HL-60 (cell line): ENCODE measurements at regions not wholly inside any gene's neighbourhood (a gene's known extent, or its start where the extent isn't known, plus 50 kb on each side); places are given as distances from the start of the nearest gene placed in this dataset.

Experiments
- GABPA ChIP-seq: IDR thresholded peaks from 2 replicates; pipeline ENCODE4 v1.6.1; 2012; ENCODE audit warnings: low read depth
- POLR2AphosphoS5 ChIP-seq: IDR thresholded peaks from 2 replicates; pipeline ENCODE4 v1.6.1; 2012; ENCODE audit warnings: low read depth
- REST ChIP-seq: IDR thresholded peaks from 2 replicates; pipeline ENCODE4 v1.6.1; 2012; ENCODE audit warnings: low read depth; ENCODE audit not compliant: insufficient replicate concordance
- TF ChIP-seq, protein P1 (sequence below): IDR thresholded peaks from one replicate; pipeline ENCODE4 v1.5.1; 2011; ENCODE audit warnings: low read length, control low read depth, inconsistent platforms; ENCODE audit not compliant: insufficient read depth

DNA sequence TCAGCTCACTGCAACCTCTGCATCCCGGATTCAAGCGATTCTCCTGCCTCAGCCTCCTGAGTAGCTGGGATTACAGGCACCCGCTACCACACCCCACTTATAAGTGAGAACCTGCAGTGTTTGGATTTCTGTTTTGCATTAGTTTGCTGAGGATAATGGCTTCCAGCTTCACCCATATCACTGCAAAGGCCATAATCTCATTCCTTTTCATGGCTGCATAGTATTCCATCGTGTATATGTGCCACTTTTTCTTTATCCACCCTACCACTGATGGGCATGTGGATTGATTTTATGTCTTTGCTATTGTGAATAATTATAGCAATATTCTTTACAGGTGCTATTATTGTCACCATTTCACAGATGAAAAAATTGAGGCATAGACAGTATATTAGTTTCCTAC lies 301.0 kb upstream of the MAF start:
- no peak for TF ChIP-seq POLR2AphosphoS5
- TF ChIP-seq, protein P1, sequence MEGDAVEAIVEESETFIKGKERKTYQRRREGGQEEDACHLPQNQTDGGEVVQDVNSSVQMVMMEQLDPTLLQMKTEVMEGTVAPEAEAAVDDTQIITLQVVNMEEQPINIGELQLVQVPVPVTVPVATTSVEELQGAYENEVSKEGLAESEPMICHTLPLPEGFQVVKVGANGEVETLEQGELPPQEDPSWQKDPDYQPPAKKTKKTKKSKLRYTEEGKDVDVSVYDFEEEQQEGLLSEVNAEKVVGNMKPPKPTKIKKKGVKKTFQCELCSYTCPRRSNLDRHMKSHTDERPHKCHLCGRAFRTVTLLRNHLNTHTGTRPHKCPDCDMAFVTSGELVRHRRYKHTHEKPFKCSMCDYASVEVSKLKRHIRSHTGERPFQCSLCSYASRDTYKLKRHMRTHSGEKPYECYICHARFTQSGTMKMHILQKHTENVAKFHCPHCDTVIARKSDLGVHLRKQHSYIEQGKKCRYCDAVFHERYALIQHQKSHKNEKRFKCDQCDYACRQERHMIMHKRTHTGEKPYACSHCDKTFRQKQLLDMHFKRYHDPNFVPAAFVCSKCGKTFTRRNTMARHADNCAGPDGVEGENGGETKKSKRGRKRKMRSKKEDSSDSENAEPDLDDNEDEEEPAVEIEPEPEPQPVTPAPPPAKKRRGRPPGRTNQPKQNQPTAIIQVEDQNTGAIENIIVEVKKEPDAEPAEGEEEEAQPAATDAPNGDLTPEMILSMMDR: no peak
- no peak for TF ChIP-seq REST
- TF ChIP-seq GABPA: no peak
